Activated naive CD8-positive, alpha-beta T cell (primary cell): ENCODE measurements at regions not wholly inside any gene's neighbourhood (a gene's known extent, or its start where the extent isn't known, plus 50 kb on each side); places are given as distances from the start of the nearest gene placed in this dataset.
"Not testable (repeated sequence)": the region's sequence is repeated elsewhere in the genome, so short reads cannot be mapped to it uniquely, and the experiment has no call there.

Source experiments
- H3K27ac Mint-ChIP-seq: one replicate; pipeline ENCODE4 v1.8.0; 2021; ENCODE audit warnings: mixed read lengths
- H3K27me3 Mint-ChIP-seq: one replicate; pipeline ENCODE4 v1.8.0; 2021; ENCODE audit warnings: mixed read lengths
- H3K36me3 Mint-ChIP-seq: one replicate; pipeline ENCODE4 v1.8.0; 2021; ENCODE audit warnings: mixed read lengths
- H3K4me1 Mint-ChIP-seq: one replicate; pipeline ENCODE4 v1.8.0; 2021; ENCODE audit warnings: low read depth, mixed read lengths
- H3K4me3 Mint-ChIP-seq: one replicate; pipeline ENCODE4 v1.8.0; 2021; ENCODE audit warnings: mild to moderate bottlenecking, mixed read lengths
- H3K9me3 Mint-ChIP-seq: one replicate; pipeline ENCODE4 v1.8.0; 2021; ENCODE audit warnings: low read depth, mixed read lengths

- H3K9me3 Mint-ChIP-seq, H3K4me3 Mint-ChIP-seq, H3K36me3 Mint-ChIP-seq, H3K27me3 Mint-ChIP-seq, H3K27ac Mint-ChIP-seq: not testable (repeated sequence)
- peaks cover 29% of the 10 kb centered on the region for H3K4me1 Mint-ChIP-seq
Measured at GRCh38 chr3:197459571-197459970, 96.2 kb downstream of the BDH1 start.

- Mint-ChIP-seq H3K9me3 (no peaks in the 10 kb centered on the region), H3K36me3 (no peaks in the 10 kb centered on the region), H3K4me1 (peaks cover 28% of the 10 kb centered on the region), H3K27me3 (no peaks in the 10 kb centered on the region), H3K27ac (no peak overlapping the region), H3K4me3 (no peak overlapping the region)
Measured at GRCh38 chr3:197458906-197459470, 96.8 kb downstream of the BDH1 start.

- H3K4me1 Mint-ChIP-seq: peaks cover 21% of the 10 kb centered on the region
- no peaks in the 10 kb centered on the region for H3K27me3 Mint-ChIP-seq
- H3K4me3 Mint-ChIP-seq: peak overlapping the region; percentile 47
- H3K9me3 Mint-ChIP-seq: no peaks in the 10 kb centered on the region
- H3K27ac Mint-ChIP-seq: no peak overlapping the region
- no peaks in the 10 kb centered on the region for H3K36me3 Mint-ChIP-seq
Measured at GRCh38 chr3:197458179-197458707, 97.5 kb downstream of the BDH1 start.

- Mint-ChIP-seq H3K27me3 (no peaks in the 10 kb centered on the region), H3K27ac (peak overlapping the region; percentile 88), H3K4me3 (peak overlapping the region; percentile 94), H3K4me1 (peaks cover 18% of the 10 kb centered on the region), H3K36me3 (no peaks in the 10 kb centered on the region), H3K9me3 (no peaks in the 10 kb centered on the region)
Measured at GRCh38 chr3:197456261-197457091, 99.3 kb downstream of the BDH1 start.

GRCh38 chr3:197454841-197455240, 100.9 kb downstream of the BDH1 start:
- H3K9me3 Mint-ChIP-seq, H3K27me3 Mint-ChIP-seq, H3K27ac Mint-ChIP-seq, H3K36me3 Mint-ChIP-seq, H3K4me3 Mint-ChIP-seq: not testable (repeated sequence)
- H3K4me1 Mint-ChIP-seq: peaks cover 18% of the 10 kb centered on the region

GRCh38 chr3:197454014-197454413, 101.8 kb downstream of the BDH1 start:
- no peaks in the 10 kb centered on the region for H3K9me3 Mint-ChIP-seq
- H3K27ac Mint-ChIP-seq: no peak overlapping the region
- no peaks in the 10 kb centered on the region for H3K27me3 Mint-ChIP-seq
- no peaks in the 10 kb centered on the region for H3K36me3 Mint-ChIP-seq
- H3K4me3 Mint-ChIP-seq: peak overlapping the region; percentile 25
- H3K4me1 Mint-ChIP-seq: peaks cover 18% of the 10 kb centered on the region

GRCh38 chr3:197450810-197451209, 105.0 kb downstream of the BDH1 start:
- H3K27me3 Mint-ChIP-seq: no peaks in the 10 kb centered on the region
- H3K4me3 Mint-ChIP-seq: no peak overlapping the region
- peaks cover 25% of the 10 kb centered on the region for H3K4me1 Mint-ChIP-seq
- no peaks in the 10 kb centered on the region for H3K9me3 Mint-ChIP-seq
- H3K36me3 Mint-ChIP-seq: no peaks in the 10 kb centered on the region
- H3K27ac Mint-ChIP-seq: no peak overlapping the region

- Mint-ChIP-seq H3K9me3 (no peaks in the 10 kb centered on the region), H3K27ac (no peak overlapping the region), H3K36me3 (no peaks in the 10 kb centered on the region), H3K4me3 (no peak overlapping the region), H3K4me1 (peaks cover 23% of the 10 kb centered on the region), H3K27me3 (no peaks in the 10 kb centered on the region)
Measured at GRCh38 chr3:197450308-197450707, 105.5 kb downstream of the BDH1 start.

GRCh38 chr3:197449181-197449580, 106.6 kb downstream of the BDH1 start:
- not testable (repeated sequence) for H3K36me3 Mint-ChIP-seq, H3K4me3 Mint-ChIP-seq, H3K9me3 Mint-ChIP-seq, H3K27me3 Mint-ChIP-seq
- peak overlapping the region; percentile 7 for H3K27ac Mint-ChIP-seq
- peaks cover 30% of the 10 kb centered on the region for H3K4me1 Mint-ChIP-seq

- H3K27me3 Mint-ChIP-seq, H3K36me3 Mint-ChIP-seq, H3K9me3 Mint-ChIP-seq, H3K27ac Mint-ChIP-seq, H3K4me3 Mint-ChIP-seq: not testable (repeated sequence)
- H3K4me1 Mint-ChIP-seq: peaks cover 33% of the 10 kb centered on the region
Measured at GRCh38 chr3:197447781-197448180, 108.0 kb downstream of the BDH1 start.

GRCh38 chr3:197447057-197447456, 108.7 kb downstream of the BDH1 start:
- H3K4me1 Mint-ChIP-seq: peaks cover 33% of the 10 kb centered on the region
- no peaks in the 10 kb centered on the region for H3K9me3 Mint-ChIP-seq
- H3K27me3 Mint-ChIP-seq: no peaks in the 10 kb centered on the region
- no peak overlapping the region for H3K27ac Mint-ChIP-seq
- no peaks in the 10 kb centered on the region for H3K36me3 Mint-ChIP-seq
- no peak overlapping the region for H3K4me3 Mint-ChIP-seq

GRCh38 chr3:197446700-197447056, 109.1 kb downstream of the BDH1 start:
- peaks cover 33% of the 10 kb centered on the region for H3K4me1 Mint-ChIP-seq
- no peak overlapping the region for H3K27ac Mint-ChIP-seq
- no peaks in the 10 kb centered on the region for H3K27me3 Mint-ChIP-seq
- H3K4me3 Mint-ChIP-seq: no peak overlapping the region
- no peaks in the 10 kb centered on the region for H3K9me3 Mint-ChIP-seq
- no peaks in the 10 kb centered on the region for H3K36me3 Mint-ChIP-seq

GRCh38 chr3:197445896-197446699, 109.7 kb downstream of the BDH1 start:
- no peak overlapping the region for H3K27ac Mint-ChIP-seq
- no peak overlapping the region for H3K4me3 Mint-ChIP-seq
- H3K9me3 Mint-ChIP-seq: no peaks in the 10 kb centered on the region
- peaks cover 33% of the 10 kb centered on the region for H3K4me1 Mint-ChIP-seq
- no peaks in the 10 kb centered on the region for H3K27me3 Mint-ChIP-seq
- no peaks in the 10 kb centered on the region for H3K36me3 Mint-ChIP-seq

GRCh38 chr3:197444793-197445379, 110.9 kb downstream of the BDH1 start:
- Mint-ChIP-seq H3K36me3 (no peaks in the 10 kb centered on the region), H3K9me3 (no peaks in the 10 kb centered on the region), H3K4me1 (peaks cover 33% of the 10 kb centered on the region), H3K27me3 (no peaks in the 10 kb centered on the region), H3K27ac (no peak overlapping the region), H3K4me3 (no peak overlapping the region)

- peaks cover 33% of the 10 kb centered on the region for H3K4me1 Mint-ChIP-seq
- H3K27me3 Mint-ChIP-seq: peaks cover 1% of the 10 kb centered on the region
- no peak overlapping the region for H3K27ac Mint-ChIP-seq
- no peaks in the 10 kb centered on the region for H3K9me3 Mint-ChIP-seq
- no peak overlapping the region for H3K4me3 Mint-ChIP-seq
- H3K36me3 Mint-ChIP-seq: no peaks in the 10 kb centered on the region
Measured at GRCh38 chr3:197443506-197443905, 112.3 kb downstream of the BDH1 start.
